A549 (cell line): ENCODE measurements at regions not wholly inside any gene's neighbourhood (a gene's known extent, or its start where the extent isn't known, plus 50 kb on each side); places are given as distances from the start of the nearest gene placed in this dataset.

Experiments
- CHD4 ChIP-seq: fragments of 200-600 bp; sonication (generic); IDR thresholded peaks from 2 replicates; pipeline ENCODE4 v1.6.1; 2016; ENCODE audit warnings: antibody characterized with exemption, mild to moderate bottlenecking, borderline replicate concordance
- EP300 ChIP-seq, 2 experiments: fragments of >200 bp; sonication (Bioruptor Twin); formaldehyde crosslinking; IDR thresholded peaks; 2 replicates in 1 of 2; 3 replicates in 1 of 2; pipeline ENCODE4 v1.6.1; 2016 to 2017
- JUNB ChIP-seq: fragments of >200 bp; sonication (Bioruptor Twin); formaldehyde crosslinking; IDR thresholded peaks from 2 replicates; pipeline ENCODE4 v1.6.1; 2016
- PHF8 ChIP-seq: fragments of 200-600 bp; sonication (generic); IDR thresholded peaks from 2 replicates; pipeline ENCODE4 v1.6.1; 2016; ENCODE audit warnings: low read depth, mild to moderate bottlenecking, antibody characterized with exemption, moderate library complexity, borderline replicate concordance
- TF ChIP-seq, protein P1 (sequence below): fragments of >200 bp; sonication (Bioruptor Twin); formaldehyde crosslinking; IDR thresholded peaks from 3 replicates; pipeline ENCODE4 v1.5.1; 2016
- TF ChIP-seq, protein P2 (sequence below): IDR thresholded peaks from 2 replicates; pipeline ENCODE4 v1.6.1; 2012

DNA sequence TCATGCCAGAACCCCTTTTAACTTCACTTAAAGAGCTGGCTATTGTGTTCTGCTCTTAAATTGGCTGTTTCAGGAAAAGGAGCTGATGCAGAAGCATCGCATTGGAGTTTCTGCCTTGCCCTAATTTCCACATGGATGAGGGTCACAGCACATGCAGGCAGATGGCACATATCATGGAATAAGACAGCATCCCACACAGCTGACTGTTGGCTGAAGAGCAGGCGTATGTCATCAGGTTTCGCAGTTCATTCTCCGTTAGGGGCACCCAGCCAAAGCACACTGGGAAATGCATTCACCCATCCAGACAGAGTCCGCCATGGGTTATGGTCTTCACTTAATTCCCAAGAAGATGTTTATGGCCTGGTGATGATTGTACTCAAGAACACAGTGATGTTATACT is 572.5 kb downstream of the LIG4 start:
- TF ChIP-seq, protein P1, sequence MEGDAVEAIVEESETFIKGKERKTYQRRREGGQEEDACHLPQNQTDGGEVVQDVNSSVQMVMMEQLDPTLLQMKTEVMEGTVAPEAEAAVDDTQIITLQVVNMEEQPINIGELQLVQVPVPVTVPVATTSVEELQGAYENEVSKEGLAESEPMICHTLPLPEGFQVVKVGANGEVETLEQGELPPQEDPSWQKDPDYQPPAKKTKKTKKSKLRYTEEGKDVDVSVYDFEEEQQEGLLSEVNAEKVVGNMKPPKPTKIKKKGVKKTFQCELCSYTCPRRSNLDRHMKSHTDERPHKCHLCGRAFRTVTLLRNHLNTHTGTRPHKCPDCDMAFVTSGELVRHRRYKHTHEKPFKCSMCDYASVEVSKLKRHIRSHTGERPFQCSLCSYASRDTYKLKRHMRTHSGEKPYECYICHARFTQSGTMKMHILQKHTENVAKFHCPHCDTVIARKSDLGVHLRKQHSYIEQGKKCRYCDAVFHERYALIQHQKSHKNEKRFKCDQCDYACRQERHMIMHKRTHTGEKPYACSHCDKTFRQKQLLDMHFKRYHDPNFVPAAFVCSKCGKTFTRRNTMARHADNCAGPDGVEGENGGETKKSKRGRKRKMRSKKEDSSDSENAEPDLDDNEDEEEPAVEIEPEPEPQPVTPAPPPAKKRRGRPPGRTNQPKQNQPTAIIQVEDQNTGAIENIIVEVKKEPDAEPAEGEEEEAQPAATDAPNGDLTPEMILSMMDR = no peak
- no peak for TF ChIP-seq JUNB
- TF ChIP-seq CHD4 = no peak
- TF ChIP-seq, protein P2, sequence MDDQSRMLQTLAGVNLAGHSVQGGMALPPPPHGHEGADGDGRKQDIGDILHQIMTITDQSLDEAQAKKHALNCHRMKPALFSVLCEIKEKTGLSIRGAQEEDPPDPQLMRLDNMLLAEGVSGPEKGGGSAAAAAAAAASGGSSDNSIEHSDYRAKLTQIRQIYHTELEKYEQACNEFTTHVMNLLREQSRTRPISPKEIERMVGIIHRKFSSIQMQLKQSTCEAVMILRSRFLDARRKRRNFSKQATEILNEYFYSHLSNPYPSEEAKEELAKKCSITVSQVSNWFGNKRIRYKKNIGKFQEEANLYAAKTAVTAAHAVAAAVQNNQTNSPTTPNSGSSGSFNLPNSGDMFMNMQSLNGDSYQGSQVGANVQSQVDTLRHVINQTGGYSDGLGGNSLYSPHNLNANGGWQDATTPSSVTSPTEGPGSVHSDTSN = no peak
- no peak for TF ChIP-seq EP300 (IDR thresholded peaks at IDR 0.05)
- no peak for TF ChIP-seq PHF8
